ENCODE measurements at regions not wholly inside any gene's neighbourhood (a gene's known extent, or its start where the extent isn't known, plus 50 kb on each side); places are given as distances from the start of the nearest gene placed in this dataset.
"Not testable (repeated sequence)": the region's sequence is repeated elsewhere in the genome, so short reads cannot be mapped to it uniquely, and the experiment has no call there.

DNA sequence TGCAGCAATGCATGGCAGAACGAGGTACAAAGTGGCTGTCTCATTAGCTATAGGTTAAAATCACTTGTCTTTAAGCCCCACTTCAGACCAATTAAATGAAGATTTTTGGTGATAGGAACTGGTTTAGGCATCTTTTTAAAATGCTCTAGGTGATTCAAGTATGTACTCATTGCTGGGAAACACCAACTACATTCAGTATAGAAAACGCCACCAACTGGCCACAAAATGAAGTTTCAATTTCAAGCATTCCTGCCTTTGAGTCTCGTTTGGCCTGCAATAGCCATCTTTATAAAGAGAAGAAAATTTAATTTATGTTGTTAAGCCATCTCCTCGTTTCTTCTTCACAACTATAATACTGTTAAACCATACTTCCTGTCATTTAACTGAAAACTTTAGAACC lies 587.9 kb downstream of the GBE1 start:
- DNase-seq: no peak

DNA sequence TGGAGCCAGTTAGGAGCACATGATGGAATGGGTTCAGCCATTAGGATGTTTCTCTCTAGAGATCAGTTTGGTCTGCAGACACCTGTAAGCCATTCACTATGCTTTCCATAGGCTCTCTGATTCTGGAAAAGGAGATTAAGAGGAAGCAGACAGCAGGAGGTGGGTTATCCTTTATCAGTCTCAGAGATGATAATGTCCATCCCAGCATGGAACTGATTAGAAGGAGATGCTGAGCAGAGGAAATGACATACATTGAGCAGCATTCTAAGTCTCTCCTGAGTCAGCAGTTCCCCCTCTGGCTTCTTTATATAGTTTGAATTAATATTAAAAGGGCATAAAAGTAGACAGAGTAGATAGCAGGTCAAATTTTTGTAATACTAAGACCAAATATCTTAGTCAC lies 591.1 kb downstream of the GBE1 start:
- no peak for DNase-seq

DNA sequence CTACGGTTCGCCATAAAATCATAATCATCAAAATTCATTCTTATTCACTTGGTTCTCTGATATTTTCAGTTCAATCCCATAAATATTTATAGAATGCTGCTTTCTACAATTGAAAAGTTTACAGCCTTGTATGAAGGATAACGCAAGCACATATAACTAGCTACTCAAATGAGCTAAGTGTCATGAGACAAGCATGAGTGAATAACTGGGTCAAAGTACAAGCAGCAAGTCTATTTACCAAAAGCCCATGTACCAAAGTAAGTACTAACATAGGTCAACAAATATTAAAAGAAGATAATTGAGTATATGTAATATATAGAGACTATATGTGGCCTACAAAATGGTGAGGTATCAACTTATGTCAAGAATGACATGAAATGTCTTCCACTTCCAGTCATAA lies 596.6 kb downstream of the GBE1 start:
- DNase-seq: no peak

DNA sequence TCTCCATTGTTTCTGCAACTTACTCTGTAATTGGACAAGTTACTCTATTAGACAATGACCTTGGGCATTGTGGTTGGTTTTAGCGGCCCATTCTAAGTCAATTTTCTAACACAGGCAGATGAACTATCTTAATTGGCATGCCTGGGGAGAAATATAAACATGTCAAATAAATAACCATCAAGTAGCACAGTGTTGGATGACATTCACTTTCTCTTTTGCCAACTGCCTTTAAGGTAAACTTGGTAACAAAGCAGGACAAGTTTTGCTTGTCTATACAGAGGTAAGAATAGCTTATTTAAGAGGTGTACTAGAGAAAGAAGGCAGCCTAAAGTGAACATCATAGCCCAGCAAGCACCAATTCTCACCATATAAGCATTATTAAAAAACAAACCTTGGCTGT lies 599.6 kb downstream of the GBE1 start:
- DNase-seq: no peak

DNA sequence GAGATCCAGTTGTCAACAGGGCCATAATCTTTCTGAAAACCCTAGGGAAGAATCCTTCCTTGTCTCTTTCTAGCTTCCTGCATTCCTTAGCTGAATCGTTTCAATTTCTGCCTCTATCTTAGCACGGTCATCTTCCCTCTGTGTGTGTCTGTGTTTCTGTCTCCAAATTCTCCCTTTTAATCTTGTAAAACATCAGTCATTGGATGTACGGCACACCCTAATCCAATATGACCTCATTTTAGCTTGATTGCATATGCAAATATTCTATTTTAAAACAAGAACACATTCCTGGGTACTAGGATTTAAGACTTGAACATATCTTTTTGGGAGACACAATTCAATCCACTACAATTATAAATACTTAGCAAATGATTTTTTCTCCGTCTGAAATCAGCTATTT lies 600.3 kb downstream of the GBE1 start:
- DNase-seq: no peak

DNA sequence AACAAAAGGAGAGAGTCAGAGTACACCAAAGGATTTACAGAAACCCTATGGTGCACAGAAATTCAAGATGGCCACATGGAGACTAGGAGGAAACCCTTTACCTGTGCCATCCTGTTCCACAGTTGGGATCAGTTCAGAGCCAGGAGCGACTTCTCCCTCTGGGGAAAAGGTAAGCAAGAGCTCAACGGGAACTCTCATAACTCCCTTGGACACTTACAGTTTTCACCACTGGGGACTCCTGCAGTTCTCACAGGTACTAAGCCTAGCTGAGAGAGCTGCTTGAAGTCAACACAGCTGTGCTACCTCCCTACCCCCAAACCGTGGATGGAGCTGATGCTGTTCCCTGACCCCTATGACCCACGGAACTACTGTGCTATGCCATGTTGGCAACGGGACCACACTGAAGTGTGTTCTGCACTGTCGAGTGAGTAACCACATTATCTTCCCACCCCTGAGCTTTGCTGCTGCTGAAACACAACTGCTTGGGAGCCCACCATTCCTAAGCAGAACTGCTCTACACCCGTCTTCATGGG lies 606.8 kb downstream of the GBE1 start:
- DNase-seq: no peak

DNA sequence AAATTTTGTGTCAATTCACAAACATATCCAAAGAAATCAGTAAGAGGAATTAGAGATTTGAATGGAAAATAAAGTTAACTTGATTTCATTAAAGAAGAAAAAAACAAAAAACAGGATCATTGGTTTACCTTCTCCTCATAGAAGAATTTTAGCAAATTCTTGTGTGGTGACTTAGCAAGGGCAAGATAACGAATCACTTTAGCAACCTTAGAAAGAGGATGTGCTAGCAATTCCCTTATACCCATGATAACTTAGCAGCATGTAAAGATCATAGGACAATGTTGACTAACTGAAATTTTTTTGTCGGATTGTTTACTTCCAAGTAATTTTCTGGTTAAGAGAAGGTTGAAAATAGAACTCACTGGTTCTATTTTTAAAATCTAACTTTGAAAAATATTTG lies 609.3 kb downstream of the GBE1 start:
- DNase-seq: no peak

DNA sequence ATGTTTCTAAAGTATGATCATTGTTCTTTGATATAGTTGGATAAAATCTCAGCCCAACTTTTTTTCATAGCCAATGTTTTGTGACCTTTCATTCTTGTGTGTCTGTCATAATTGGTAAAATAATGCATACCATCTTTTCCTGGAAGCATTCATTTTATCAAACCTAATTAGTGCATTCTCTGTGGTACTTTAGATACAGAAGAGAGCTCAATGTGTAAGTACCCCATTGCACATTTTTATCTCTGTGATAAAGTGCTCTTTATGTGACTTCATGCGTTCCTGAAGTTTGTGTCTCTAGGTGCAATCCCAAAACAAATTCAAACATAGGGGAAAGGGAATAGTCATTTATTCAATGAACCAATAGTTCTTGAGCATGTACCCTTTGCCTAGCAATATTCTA lies 628.5 kb downstream of the GBE1 start:
- DNase-seq: no peak

DNA sequence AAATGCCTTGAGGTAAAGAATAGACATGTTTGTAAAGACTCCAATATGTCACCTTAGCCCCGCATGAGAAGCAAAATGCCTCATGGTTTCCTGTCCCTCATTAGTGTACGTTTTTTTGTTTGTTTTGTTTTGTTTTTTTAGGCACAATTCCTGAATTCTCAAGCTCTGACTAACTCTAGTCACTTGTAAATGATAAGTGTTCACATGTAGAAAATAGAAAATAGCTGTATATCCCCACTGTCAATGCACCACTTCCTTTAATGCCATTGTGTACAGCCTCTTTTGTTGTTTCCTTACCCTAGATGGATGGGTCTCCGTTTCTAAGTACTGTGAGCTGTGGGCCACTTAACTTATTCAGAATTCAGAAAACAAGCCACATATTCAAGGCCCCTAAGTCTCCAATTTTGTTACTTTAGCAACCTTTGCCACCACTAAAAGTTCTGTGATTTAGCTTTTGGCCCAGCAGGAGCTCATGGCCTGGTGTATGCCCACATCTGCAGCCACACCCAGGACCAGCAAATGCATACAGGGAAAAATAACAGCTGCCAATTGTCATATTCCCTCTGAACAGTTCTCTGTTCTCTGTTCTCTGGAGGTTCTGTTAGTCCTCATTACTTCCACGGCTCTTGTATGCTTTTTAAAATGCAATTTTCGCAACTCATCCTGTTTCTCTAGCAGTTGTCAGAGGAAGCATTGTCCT lies 655.5 kb downstream of the GBE1 start:
- no peak for DNase-seq

DNA sequence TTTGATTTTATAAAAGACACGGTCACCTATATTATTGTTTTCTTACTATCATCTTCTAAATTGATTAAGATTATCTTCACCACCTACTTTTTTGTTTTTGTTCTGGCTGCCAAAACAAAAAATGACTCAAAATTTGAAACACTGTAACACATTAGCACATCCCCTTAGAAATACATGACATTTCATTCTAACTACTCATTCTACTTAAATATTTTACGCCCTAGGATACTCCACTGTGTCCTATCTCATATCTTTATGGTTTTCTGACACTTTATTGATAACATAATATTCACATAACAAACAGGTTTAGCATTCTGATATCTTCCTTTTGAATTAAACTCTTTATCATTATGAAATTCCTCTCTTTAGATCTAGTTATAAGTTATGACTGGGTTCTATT lies 656.2 kb downstream of the GBE1 start:
- no peak for DNase-seq

DNA sequence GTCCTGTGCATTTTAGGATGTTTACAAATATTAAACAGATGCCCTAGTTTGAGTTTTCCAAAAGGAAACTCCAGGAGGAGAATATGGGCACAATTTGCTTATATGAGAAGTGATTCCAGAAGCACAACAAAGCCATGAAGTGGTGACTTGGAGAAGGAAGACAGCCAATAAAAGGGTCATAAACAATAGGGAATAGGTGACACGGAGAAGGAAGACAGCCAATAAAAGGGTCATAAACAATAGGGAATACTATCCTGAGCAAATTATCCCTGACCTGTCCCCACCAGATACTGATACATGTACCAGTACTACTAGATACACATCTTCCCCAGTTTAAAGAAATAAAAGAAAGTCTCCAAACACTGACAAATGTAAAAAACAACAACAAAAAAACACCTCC lies 663.6 kb downstream of the GBE1 start:
- DNase-seq: no peak

DNA sequence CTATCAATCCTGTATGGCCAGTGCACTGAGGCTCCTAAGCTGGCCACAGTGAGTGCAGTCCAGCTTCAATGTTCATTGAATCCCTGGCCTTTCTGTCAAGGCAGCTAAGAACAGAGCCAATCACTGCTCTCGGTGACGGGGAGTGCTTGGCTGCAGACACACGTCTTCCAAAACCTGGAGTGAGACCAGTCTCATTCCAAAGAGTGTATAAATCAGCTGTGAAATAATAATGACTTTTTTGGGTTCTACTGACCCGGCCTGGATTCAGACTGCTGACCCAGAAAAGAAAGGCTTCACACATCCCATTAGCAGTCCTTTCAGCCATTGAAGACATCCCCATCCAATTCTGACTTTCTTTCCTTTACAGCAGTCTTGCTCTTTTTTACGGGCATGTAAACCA lies 665.5 kb downstream of the GBE1 start:
- no peak for DNase-seq

DNA sequence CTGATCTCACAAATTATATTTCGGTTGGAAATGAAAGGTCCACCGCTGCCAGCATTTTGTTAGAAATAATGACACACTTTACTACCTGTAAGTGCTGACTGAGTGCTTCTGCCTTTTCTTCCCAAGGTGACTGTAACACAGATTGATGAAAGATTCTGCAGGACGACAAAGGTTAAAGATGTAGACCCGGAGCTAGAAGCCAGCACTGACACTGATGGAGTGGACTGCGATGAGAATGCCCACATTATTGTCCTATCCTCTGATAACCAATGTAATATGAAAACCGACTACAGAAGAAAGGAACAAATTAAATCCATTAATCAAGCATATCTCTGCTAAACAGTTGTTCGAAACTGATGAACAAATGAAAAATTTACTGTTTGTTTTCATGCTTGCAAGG lies 666.5 kb downstream of the GBE1 start:
- DNase-seq: no peak

DNA sequence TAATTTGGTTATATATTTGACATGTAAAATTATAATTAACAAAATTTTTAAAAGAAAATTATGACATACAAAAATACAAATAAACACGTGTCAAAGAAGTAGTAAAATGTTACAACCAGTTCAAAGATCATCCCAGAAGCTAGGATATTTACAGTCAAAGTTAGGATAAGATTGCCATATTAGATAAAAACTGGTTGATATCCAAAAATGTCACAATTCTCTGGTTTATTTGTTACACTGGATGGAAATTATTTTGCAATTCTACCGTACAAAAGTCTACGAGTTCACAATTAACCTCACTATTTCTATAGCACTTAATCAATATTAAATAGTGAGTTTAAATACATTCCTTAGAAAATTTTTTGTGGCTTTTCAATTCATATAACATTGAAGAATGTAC lies 673.8 kb downstream of the GBE1 start:
- DNase-seq: no peak

DNA sequence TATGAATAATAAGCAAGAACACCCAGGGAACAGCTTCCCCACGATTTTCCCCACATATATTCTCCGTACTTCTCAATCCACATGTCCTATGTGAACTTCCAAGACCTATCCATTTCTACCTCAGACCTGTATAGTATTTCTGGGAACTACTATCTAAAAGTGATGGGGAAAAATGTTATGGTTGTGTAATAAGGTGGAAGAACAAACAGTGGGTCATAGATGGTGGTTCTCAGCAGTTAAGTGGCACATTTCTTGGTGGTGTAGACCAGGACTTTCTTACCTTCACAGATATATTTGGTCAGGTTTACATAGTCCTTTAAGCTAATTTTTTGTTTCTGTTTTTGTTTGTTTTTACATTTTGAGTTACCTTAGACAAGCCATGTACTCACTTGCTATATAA lies 675.1 kb downstream of the GBE1 start:
- DNase-seq: no peak

DNA sequence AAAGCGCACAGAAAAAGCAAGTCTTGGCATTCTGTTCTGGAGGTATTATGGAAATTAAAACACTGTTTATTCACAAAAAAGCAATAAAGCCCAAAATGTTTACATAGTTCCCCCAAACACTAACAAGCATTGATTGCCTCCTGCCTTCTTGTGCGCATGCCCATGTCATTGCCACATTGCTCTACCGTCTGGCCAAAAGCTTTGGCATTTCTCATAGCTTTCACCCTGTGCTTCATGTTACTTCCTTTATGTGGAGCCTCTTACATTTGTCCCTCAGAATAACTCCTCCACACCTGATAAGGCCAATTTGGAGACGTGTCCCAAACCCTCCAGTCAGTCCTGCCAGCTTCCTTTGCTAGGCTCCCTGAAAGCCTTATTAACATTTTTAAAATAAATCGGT lies 680.8 kb downstream of the GBE1 start:
- no peak for DNase-seq

DNA sequence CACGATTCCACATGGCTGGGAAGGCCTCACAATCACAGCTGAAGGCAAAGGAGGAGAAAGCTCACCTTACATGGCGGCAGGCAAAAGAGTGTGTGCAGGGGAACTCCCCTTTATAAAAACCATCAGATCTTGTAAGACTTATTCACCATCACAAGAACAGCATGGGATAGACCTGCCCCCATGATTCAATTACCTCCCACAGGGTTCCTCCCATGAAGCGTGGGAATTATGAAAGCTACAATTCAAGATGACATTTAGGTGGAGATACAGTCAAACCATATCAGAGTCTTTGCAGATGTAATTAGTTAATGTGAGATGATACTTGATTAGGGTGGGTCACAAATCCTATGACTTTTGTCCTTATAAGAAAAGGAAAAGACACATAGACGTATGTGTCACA lies 688.9 kb downstream of the GBE1 start:
- no peak for DNase-seq

DNA sequence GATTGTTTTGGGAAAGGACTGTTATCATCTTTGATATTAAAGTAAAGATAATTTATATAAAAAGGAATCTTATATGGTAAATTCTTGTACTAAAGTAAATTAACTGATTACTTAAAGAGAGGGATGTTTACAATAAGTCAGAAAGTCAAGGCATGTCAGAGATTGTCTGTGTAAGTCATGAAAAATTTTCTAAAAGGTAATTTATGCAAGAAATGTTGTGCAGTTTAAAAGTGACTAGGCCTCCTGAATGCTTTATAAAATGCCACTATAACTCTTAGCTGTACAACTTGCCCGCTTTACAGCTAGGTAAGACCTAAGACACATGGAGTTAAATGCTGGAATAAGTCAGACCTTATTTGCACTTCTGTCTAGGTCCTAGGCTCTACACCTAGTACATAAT lies 692.9 kb downstream of the GBE1 start:
- no peak for DNase-seq

DNA sequence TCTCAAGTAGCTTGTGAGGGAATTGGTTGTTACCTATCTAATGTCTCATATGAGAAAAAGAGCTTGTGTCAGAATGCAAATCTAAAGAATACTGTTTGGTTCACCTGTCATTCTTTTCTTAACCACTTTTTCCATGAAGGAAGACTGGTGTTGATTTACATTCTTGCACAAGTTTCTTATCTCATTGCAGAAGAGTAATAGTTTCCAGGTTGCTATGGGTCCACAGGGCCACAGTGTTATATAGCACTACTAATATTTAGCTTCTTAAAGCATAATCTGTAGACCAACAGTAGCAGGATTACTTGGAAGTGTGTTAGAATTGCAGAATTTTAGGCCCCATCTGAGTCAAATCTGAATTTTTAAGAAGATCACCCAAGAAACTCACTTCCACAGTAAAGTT lies 697.5 kb downstream of the GBE1 start:
- DNase-seq: no peak

DNA sequence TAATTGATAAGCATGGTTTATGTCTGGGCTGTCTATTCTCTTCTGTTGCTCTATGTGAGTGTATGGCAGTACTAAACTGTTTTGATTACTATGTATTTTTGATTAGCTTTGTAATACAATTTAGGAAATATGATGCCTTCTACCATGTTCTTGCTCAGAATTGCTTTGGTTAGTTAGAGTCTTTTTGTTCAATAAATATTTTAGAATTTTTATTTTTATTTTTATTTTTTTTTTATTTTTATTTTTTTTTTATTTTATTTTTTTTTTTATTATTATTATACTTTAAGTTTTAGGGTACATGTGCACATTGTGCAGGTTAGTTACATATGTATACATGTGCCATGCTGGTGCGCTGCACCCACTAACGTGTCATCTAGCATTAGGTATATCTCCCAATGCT lies 710.3 kb downstream of the GBE1 start:
- DNase-seq: not testable (repeated sequence)

DNA sequence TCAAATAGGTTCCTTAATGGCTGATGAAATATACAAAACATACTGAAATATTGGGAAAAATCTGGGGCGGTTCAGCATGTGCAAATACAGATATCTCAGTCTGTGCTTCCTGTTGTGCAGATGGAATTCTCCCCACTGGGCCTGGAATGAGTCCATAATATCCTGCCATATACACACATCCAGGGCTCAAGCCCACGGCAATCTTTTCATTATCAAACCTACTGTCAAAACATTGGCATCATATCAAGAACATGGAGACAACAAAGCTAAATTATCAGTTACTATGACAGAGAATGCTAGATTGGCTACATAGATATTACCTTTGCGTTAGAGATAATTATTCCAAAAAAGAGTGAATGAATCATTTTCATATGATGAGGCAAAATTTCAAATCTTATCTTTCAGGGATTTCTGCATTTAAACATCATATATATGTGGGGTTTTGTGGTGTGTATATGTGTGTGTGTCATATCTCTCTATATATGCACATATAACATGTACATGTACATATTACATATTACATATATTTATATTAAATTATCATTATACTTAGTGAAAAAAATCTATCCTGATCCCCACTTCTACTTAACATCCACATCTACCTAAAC lies 713.3 kb downstream of the GBE1 start:
- DNase-seq: no peak

DNA sequence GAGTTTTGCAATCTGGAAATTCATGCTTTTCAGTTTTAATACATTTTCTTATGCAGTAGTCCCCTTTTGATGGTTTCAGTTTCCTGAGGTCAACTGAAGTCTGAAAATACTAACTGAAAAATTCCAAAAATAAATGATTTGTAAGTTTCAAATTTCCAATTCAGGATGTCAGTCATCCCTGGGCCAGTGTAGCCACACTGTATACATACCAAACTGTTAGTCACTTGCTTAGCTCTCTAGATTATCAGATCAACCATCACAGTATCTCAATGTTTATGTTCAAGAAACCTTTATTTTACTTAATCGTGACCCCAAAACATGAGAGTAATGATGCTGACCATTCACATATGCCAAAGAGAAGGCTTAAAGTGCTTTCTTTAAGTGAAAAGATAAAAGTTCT lies 715.5 kb downstream of the GBE1 start:
- DNase-seq: no peak

DNA sequence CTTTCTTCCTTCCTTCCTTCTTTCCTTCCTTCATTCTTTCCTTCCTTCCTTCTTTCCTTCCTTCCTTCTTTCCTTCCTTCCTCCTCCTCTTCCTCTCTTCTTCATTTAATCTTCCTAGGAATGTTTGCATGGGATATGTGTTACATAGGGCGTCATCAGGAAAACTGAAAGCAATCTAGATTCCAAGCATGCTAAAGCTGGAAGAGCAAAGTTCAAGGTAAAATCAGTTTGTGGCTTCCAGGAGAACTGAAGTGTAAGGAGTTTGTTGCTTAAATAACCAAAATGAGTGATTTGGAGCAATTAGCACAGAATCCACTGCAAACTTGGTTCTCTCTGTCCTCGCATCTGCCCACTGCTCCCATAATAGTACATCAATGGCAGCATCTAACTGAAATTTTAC lies 716.2 kb downstream of the GBE1 start:
- no peak for DNase-seq

DNA sequence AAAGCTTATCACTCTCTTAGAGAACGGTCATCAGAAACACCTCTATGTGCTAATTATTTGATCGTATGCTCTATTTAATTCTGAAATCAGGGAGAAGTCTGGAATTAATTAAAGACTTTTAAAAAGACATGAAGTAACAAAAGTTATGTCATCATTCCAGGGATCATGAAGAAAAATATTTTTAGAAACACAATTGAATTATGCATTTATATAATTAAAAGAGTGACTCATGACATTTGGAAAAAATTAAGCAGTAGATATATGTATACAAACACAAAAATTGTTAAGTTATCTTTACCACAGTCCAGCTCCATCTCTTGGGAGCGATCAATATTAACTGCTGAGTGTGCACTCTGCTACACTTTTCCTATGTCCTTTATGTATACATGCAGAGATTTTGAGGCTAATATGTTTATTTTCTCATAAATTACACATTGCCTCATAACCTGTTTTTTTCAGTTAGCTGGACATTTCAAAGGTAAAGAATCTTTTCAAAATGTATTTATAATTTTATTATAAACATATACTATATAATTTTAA lies 717.7 kb downstream of the GBE1 start:
- no peak for DNase-seq

DNA sequence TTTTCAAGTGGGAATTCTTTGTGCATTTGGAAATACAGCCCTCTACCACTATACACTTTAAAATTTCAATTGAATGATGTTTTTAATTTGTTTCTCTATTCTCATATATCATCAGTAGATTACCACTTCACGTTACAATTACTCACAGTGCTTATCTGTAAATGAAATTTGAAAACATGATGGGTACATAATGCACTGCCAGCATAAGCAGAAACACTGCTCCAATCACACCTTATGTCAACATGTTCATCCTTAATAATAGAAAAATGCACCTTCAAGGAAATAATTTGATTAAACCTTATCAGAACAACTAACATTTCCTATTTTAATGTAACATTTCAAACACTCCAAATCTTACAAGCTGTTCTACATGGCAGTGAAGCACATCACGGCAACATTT lies 718.4 kb downstream of the GBE1 start:
- no peak for DNase-seq
